ENCODE measurements at regions not wholly inside any gene's neighbourhood (a gene's known extent, or its start where the extent isn't known, plus 50 kb on each side); places are given as distances from the start of the nearest gene placed in this dataset.

DNA sequence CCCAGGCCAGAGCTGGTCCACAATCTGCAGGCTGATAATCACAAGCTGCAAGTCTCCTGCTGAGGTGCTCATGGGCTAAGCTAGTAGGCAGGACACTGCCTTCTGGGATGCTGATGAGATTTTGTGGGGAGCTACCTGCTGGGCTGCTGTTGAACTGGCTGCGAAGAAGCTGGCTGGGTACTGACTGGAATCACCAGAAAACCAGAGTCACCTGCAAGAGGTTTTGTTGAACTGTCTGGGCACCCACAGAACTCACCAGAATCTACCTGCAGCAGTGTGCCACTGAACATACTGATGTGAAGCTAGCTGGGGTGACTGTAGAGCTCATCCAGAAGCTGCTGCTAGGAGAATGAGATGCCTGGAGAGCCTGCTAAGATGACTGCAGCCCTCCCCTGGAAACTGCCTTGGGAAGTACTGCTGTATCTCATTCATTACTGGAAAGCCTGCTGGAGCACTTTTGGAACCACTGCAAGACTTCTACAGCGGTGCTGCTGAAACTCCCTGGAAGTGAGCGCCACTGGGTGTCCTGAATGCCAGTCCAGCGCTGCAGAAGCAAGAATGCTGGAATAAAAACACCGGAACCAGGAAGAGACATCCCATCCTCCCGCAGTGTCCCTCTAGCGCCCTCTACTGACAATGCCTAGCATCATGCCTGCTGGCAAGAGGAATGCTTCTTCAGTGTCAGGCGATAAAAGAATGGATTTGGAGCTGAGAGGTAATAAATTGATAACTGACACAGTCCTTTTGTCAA is 64.9 kb upstream of the ARHGAP18 start (continued):
- TF ChIP-seq, protein P1, sequence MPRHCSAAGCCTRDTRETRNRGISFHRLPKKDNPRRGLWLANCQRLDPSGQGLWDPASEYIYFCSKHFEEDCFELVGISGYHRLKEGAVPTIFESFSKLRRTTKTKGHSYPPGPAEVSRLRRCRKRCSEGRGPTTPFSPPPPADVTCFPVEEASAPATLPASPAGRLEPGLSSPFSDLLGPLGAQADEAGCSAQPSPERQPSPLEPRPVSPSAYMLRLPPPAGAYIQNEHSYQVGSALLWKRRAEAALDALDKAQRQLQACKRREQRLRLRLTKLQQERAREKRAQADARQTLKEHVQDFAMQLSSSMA (CRISPR knock-in tag; IDR thresholded peaks at IDR 0.05): 0 out of 2 replicates have a peak, but pooled peaks have one; percentile 55
- TF ChIP-seq, protein P2, sequence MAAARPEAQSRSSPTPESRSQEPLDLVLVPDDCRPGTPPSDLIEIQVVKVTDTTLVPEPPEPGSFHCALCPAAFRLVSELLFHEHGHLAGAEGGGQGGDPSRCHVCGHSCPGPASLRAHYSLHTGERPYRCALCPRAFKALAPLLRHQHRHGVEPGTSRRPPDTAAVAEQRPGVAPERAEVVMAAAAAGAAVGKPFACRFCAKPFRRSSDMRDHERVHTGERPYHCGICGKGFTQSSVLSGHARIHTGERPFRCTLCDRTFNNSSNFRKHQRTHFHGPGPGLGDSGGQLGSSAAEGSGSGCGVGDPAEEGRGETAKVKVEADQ (CRISPR knock-in tag; IDR thresholded peaks at IDR 0.05; ENCODE audit: borderline replicate concordance): no peak
- peak; percentile 20; the same call in 1 of the 2 replicates for TF ChIP-seq SIX1 (CRISPR knock-in tag; IDR thresholded peaks at IDR 0.05; ENCODE audit: borderline replicate concordance)
- TF ChIP-seq, protein P3, sequence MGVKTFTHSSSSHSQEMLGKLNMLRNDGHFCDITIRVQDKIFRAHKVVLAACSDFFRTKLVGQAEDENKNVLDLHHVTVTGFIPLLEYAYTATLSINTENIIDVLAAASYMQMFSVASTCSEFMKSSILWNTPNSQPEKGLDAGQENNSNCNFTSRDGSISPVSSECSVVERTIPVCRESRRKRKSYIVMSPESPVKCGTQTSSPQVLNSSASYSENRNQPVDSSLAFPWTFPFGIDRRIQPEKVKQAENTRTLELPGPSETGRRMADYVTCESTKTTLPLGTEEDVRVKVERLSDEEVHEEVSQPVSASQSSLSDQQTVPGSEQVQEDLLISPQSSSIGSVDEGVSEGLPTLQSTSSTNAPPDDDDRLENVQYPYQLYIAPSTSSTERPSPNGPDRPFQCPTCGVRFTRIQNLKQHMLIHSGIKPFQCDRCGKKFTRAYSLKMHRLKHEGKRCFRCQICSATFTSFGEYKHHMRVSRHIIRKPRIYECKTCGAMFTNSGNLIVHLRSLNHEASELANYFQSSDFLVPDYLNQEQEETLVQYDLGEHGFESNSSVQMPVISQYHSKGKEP (CRISPR knock-in tag; IDR thresholded peaks at IDR 0.05): no peak
- TF ChIP-seq ZSCAN25 (CRISPR knock-in tag; IDR thresholded peaks at IDR 0.05): no peak
- TF ChIP-seq, protein P4, sequence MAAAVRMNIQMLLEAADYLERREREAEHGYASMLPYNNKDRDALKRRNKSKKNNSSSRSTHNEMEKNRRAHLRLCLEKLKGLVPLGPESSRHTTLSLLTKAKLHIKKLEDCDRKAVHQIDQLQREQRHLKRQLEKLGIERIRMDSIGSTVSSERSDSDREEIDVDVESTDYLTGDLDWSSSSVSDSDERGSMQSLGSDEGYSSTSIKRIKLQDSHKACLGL (CRISPR knock-in tag; IDR thresholded peaks at IDR 0.05): 0 out of 2 replicates have a peak, but pooled peaks have one; percentile 38
- 0 out of 2 replicates have a peak, but pooled peaks have one; percentile 49 for TF ChIP-seq KDM3A (CRISPR knock-in tag; IDR thresholded peaks at IDR 0.05; ENCODE audit: low read depth)
- TF ChIP-seq ZBTB21 (CRISPR knock-in tag; IDR thresholded peaks at IDR 0.05): no peak
- TF ChIP-seq SMC3 (IDR thresholded peaks at IDR 0.05; ENCODE audit: low read length): peak; percentile 84
- no peak for TF ChIP-seq JUN (CRISPR knock-in tag; IDR thresholded peaks at IDR 0.05)
- TF ChIP-seq FOXA3 (CRISPR knock-in tag; IDR thresholded peaks at IDR 0.05): 0 out of 2 replicates have a peak, but pooled peaks have one; percentile 23
- TF ChIP-seq, protein P5, sequence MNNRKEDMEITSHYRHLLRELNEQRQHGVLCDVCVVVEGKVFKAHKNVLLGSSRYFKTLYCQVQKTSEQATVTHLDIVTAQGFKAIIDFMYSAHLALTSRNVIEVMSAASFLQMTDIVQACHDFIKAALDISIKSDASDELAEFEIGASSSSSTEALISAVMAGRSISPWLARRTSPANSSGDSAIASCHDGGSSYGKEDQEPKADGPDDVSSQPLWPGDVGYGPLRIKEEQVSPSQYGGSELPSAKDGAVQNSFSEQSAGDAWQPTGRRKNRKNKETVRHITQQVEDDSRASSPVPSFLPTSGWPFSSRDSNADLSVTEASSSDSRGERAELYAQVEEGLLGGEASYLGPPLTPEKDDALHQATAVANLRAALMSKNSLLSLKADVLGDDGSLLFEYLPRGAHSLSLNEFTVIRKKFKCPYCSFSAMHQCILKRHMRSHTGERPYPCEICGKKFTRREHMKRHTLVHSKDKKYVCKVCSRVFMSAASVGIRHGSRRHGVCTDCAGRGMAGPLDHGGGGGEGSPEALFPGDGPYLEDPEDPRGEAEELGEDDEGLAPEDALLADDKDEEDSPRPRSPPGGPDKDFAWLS (CRISPR knock-in tag; IDR thresholded peaks at IDR 0.05; ENCODE audit: borderline replicate concordance): no peak
- no peak for TF ChIP-seq ZNF790 (CRISPR knock-in tag; IDR thresholded peaks at IDR 0.05; ENCODE audit: borderline replicate concordance)
- peak; percentile 10; the same call in 1 of the 2 replicates for TF ChIP-seq ZFX (CRISPR knock-in tag; IDR thresholded peaks at IDR 0.05; ENCODE audit: low read depth)
- TF ChIP-seq, protein P6, sequence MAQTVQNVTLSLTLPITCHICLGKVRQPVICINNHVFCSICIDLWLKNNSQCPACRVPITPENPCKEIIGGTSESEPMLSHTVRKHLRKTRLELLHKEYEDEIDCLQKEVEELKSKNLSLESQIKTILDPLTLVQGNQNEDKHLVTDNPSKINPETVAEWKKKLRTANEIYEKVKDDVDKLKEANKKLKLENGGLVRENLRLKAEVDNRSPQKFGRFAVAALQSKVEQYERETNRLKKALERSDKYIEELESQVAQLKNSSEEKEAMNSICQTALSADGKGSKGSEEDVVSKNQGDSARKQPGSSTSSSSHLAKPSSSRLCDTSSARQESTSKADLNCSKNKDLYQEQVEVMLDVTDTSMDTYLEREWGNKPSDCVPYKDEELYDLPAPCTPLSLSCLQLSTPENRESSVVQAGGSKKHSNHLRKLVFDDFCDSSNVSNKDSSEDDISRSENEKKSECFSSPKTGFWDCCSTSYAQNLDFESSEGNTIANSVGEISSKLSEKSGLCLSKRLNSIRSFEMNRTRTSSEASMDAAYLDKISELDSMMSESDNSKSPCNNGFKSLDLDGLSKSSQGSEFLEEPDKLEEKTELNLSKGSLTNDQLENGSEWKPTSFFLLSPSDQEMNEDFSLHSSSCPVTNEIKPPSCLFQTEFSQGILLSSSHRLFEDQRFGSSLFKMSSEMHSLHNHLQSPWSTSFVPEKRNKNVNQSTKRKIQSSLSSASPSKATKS (CRISPR knock-in tag; IDR thresholded peaks at IDR 0.05): no peak
- TF ChIP-seq, protein P7, sequence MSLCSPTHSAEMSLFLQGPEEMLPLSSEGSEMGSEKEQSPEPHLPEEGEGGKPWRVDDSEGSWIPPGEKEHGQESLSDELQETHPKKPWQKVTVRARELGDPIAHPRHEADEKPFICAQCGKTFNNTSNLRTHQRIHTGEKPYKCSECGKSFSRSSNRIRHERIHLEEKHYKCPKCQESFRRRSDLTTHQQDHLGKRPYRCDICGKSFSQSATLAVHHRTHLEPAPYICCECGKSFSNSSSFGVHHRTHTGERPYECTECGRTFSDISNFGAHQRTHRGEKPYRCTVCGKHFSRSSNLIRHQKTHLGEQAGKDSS (CRISPR knock-in tag; IDR thresholded peaks at IDR 0.05; ENCODE audit: borderline replicate concordance, low read depth): peak; percentile 7; the same call in 1 of the 2 replicates
- no peak for TF ChIP-seq ZNF713 (CRISPR knock-in tag; IDR thresholded peaks at IDR 0.05)
- TF ChIP-seq IRF2 (CRISPR knock-in tag; IDR thresholded peaks at IDR 0.05): peak; percentile 53

All from HepG2 (cell line).